ENCODE measurements at regions not wholly inside any gene's neighbourhood (a gene's known extent, or its start where the extent isn't known, plus 50 kb on each side); places are given as distances from the start of the nearest gene placed in this dataset.

- Histone ChIP-seq H3K36me3 (ENCODE audit: control insufficient read depth, insufficient read depth, low read length) (no peaks in the 10 kb centered on the region), H3K4me3 (ENCODE audit: low read depth in 2 of 2, low read length in 2 of 2) (no peak overlapping the region), H3K27me3 (ENCODE audit: control insufficient read depth, insufficient read depth, low read length) (no peaks in the 10 kb centered on the region), H3K27ac (ENCODE audit: low read length) (peak overlapping the region; percentile 44; the same call in 1 of the 2 replicates), H3K9me3 (ENCODE audit: control insufficient read depth, insufficient read depth, low read depth, low read length) (no peaks in the 10 kb centered on the region), H3K4me1 (ENCODE audit: control insufficient read depth, insufficient read depth, low read length) (peaks cover 5% of the 10 kb centered on the region; the same call in 1 of the 2 replicates)
- POLR2A ChIA-PET, result no interaction called here
- DNase-seq (ENCODE audit: low read depth, low spot score), result no peak
- no peak for ATAC-seq
- intact Hi-C loops (cut with micrococcal nuclease; ENCODE audit: unreplicated experiment), result no loop called here
- no TSS peak for BruUV-seq (replicated peaks)
- CTCF ChIA-PET, result interaction anchor here (0.7 kb wide), 1 partner anchor 184 kb away, joined by 3 read pairs; no protein-coding TSS in a partner anchor
- in situ Hi-C loops (cut with HindIII; ENCODE audit: low pct_unique_long_range_greater_than_20kb, low sequenced_read_pairs), result no loop called here
- no peak for TF ChIP-seq POLR2AphosphoS5 (IDR thresholded peaks at IDR 0.05; ENCODE audit: low read depth, low read length)
- TF ChIP-seq, protein P1, sequence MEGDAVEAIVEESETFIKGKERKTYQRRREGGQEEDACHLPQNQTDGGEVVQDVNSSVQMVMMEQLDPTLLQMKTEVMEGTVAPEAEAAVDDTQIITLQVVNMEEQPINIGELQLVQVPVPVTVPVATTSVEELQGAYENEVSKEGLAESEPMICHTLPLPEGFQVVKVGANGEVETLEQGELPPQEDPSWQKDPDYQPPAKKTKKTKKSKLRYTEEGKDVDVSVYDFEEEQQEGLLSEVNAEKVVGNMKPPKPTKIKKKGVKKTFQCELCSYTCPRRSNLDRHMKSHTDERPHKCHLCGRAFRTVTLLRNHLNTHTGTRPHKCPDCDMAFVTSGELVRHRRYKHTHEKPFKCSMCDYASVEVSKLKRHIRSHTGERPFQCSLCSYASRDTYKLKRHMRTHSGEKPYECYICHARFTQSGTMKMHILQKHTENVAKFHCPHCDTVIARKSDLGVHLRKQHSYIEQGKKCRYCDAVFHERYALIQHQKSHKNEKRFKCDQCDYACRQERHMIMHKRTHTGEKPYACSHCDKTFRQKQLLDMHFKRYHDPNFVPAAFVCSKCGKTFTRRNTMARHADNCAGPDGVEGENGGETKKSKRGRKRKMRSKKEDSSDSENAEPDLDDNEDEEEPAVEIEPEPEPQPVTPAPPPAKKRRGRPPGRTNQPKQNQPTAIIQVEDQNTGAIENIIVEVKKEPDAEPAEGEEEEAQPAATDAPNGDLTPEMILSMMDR (IDR thresholded peaks at IDR 0.05), result no peak
- TF ChIP-seq, protein P2, sequence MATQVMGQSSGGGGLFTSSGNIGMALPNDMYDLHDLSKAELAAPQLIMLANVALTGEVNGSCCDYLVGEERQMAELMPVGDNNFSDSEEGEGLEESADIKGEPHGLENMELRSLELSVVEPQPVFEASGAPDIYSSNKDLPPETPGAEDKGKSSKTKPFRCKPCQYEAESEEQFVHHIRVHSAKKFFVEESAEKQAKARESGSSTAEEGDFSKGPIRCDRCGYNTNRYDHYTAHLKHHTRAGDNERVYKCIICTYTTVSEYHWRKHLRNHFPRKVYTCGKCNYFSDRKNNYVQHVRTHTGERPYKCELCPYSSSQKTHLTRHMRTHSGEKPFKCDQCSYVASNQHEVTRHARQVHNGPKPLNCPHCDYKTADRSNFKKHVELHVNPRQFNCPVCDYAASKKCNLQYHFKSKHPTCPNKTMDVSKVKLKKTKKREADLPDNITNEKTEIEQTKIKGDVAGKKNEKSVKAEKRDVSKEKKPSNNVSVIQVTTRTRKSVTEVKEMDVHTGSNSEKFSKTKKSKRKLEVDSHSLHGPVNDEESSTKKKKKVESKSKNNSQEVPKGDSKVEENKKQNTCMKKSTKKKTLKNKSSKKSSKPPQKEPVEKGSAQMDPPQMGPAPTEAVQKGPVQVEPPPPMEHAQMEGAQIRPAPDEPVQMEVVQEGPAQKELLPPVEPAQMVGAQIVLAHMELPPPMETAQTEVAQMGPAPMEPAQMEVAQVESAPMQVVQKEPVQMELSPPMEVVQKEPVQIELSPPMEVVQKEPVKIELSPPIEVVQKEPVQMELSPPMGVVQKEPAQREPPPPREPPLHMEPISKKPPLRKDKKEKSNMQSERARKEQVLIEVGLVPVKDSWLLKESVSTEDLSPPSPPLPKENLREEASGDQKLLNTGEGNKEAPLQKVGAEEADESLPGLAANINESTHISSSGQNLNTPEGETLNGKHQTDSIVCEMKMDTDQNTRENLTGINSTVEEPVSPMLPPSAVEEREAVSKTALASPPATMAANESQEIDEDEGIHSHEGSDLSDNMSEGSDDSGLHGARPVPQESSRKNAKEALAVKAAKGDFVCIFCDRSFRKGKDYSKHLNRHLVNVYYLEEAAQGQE (IDR thresholded peaks at IDR 0.05; ENCODE audit: insufficient read depth in 1 of 2, low read depth in 2 of 2, low read length in 1 of 2), result no peak
- no peak for TF ChIP-seq TCF7L2 (IDR thresholded peaks at IDR 0.05; ENCODE audit: low read depth, low read length)
- TF ChIP-seq SIN3A (IDR thresholded peaks at IDR 0.05; ENCODE audit: borderline replicate concordance, insufficient read depth, low read depth, low read length), result no peak
These were observed 187.4 kb upstream of the ELL2 start for GRCh38 chr5:96149021-96149420.

GRCh38 chr5:96148376-96148775, 186.7 kb upstream of the ELL2 start:
- DNase-seq (ENCODE audit: low read depth, low spot score) (no peak), ATAC-seq (no peak)
- TF ChIP-seq, protein P2 (IDR thresholded peaks at IDR 0.05; ENCODE audit: insufficient read depth in 1 of 2, low read depth in 2 of 2, low read length in 1 of 2), result no peak
- TF ChIP-seq, protein P1 (IDR thresholded peaks at IDR 0.05), result no peak
- TF ChIP-seq SIN3A (IDR thresholded peaks at IDR 0.05; ENCODE audit: borderline replicate concordance, insufficient read depth, low read depth, low read length) (no peak), TCF7L2 (IDR thresholded peaks at IDR 0.05; ENCODE audit: low read depth, low read length) (no peak), POLR2AphosphoS5 (IDR thresholded peaks at IDR 0.05; ENCODE audit: low read depth, low read length) (no peak)
- intact Hi-C loops (cut with micrococcal nuclease; ENCODE audit: unreplicated experiment) (no loop called here), in situ Hi-C loops (cut with HindIII; ENCODE audit: low pct_unique_long_range_greater_than_20kb, low sequenced_read_pairs) (no loop called here)
- BruUV-seq (replicated peaks), result no TSS peak
- H3K36me3 ChIP-seq (ENCODE audit: control insufficient read depth, insufficient read depth, low read length), result no peaks in the 10 kb centered on the region
- no peak overlapping the region for H3K4me3 ChIP-seq (ENCODE audit: low read depth in 2 of 2, low read length in 2 of 2)
- H3K27ac ChIP-seq (ENCODE audit: low read length), result peak overlapping the region; percentile 54; the same call in 1 of the 2 replicates
- peaks cover 5% of the 10 kb centered on the region; the same call in 1 of the 2 replicates for H3K4me1 ChIP-seq (ENCODE audit: control insufficient read depth, insufficient read depth, low read length)
- no peaks in the 10 kb centered on the region for H3K9me3 ChIP-seq (ENCODE audit: control insufficient read depth, insufficient read depth, low read depth, low read length)
- POLR2A ChIA-PET, result no interaction called here
- H3K27me3 ChIP-seq (ENCODE audit: control insufficient read depth, insufficient read depth, low read length), result no peaks in the 10 kb centered on the region
- CTCF ChIA-PET, result no interaction called here
